ENCODE measurements at regions not wholly inside any gene's neighbourhood (a gene's known extent, or its start where the extent isn't known, plus 50 kb on each side); places are given as distances from the start of the nearest gene placed in this dataset.
"Not testable (repeated sequence)": the region's sequence is repeated elsewhere in the genome, so short reads cannot be mapped to it uniquely, and the experiment has no call there.

DNA sequence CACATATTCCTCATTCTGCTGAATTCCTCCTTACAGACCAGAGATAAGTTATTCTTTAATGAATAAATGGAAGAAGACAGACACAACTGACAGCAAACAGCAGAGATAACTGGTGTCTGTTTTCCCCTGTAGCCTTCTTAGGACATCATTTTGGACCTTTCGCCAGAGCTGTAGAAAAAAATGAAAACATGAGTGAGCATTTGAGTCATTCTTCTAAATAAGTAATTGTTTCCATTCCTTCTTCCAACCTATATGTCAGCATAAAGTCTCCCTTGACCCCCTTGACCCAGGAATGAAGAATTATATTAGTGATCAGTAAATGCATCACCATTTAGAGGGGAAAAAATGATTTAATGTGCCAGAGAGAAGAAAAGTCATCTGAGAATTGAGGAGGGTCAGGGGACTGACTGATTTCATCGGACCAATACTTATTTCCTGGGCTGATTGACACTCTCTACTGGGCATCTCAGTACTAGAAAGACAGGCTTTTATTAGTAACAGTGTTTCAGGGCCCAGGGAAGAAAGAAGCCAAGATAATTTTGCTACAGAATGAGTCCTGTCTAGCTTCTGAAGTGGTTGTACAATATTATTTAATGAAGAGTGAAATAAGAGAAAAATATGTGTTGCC lies 597.0 kb downstream of the PSAT1 start:
- Histone ChIP-seq H3K4me3 (no peak overlapping the region), H3K27me3 (no peaks in the 10 kb centered on the region), H3K9me3 (no peaks in the 10 kb centered on the region), H3K36me3 (no peaks in the 10 kb centered on the region)
- no peak for DNase-seq

DNA sequence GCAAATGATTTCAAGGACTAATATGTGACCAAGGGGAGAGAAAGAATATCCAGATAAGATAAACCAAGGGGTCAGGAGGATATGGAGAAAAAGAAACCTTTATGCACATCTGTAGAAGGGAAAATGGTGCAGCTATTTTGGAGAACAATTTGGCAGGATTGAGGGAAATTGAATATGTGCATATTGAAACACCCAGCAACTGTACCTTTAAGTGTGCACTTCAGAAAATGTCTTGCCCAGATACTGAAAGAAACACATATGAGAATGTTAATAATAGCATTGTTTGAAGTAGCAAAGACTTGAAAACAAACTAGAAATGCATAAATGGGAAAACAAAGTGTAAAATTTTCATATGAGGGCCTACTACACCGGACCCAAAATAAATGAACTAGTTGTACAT lies 599.6 kb downstream of the PSAT1 start:
- Histone ChIP-seq H3K9me3 (no peaks in the 10 kb centered on the region), H3K4me3 (no peak overlapping the region), H3K36me3 (no peaks in the 10 kb centered on the region), H3K27me3 (no peaks in the 10 kb centered on the region)
- DNase-seq = no peak

DNA sequence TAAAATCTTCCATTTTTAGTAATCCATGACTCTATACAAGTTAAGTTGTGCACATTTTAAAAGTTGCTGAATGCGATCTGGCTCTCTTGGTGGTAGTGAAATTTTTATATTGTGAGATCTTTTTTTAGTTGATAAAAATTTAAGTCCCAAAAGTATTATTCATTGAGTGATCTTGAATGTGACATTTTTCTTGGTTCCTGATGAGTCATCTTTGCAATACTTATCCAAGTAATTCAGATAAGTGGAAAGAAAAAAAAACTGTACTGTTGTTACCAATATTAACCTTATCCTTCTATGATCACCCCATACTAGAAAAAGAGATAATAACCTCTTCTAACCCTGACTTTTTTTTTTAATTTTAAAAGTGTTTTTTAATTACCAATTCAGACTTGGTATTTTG lies 601.3 kb downstream of the PSAT1 start:
- no peak for DNase-seq
- H3K9me3 ChIP-seq = no peaks in the 10 kb centered on the region
- H3K36me3 ChIP-seq = no peaks in the 10 kb centered on the region
- H3K4me3 ChIP-seq = no peak overlapping the region
- H3K27me3 ChIP-seq = no peaks in the 10 kb centered on the region

DNA sequence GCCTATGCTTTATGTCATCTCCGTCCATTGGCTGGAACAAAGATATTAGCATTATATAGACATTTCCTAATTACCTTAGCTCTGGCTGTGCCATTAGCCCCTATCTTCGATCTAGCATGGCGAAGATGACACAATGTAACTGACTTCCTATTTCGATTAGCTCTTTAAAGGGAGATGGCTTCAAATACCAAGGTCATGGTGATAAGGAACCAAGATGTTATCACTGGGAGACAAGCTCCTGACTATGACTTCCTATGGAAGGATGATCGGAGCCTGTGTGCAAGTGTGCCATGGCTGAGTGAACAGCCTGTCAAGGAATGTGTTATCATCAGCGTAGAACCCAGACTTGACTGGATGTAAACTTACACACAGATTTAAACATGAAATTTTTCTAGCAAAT lies 602.1 kb downstream of the PSAT1 start:
- DNase-seq = no peak
- H3K27me3 ChIP-seq = no peaks in the 10 kb centered on the region

DNA sequence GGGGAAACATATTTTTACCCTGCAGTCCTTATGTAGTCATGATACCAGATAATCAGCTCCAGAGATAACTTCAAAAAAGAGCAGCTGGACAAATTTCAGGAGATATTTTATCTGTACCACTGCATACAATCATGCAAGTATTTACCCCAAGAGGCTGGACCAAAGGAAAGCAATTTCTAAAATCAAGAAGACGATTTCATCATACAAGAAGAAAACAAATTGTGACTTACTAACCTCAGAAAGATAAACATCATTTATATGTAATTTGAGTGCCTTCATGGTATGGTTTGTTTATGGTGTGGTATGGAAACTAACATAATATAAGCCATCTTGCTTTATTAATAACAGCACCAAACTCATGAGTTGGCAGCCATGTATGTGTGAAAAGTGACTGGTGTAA lies 603.6 kb downstream of the PSAT1 start:
- no peaks in the 10 kb centered on the region for H3K27me3 ChIP-seq
- no peak for DNase-seq

More for the DNA sequence above, 602.1 kb downstream of the PSAT1 start:
- Histone ChIP-seq H3K4me3 (no peak overlapping the region), H3K36me3 (no peaks in the 10 kb centered on the region), H3K9me3 (no peaks in the 10 kb centered on the region)

DNA sequence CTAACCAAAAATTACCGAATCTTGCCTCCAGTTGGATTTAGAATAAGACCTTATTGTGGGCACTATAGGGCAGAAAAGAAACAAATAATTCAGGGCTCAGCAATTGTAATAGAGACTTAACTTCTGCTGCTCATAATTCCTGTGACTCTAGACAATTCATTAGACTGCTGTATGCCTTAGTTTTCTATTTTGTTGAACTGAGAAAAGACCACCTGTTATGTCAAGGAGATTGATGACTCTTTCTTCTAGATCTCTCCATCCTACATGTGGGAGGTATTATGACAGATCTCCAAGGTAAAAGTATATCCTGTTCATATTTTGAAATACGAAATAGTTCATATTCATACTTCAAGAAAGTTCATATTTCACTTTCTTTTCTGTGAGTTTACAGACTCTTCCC lies 605.1 kb downstream of the PSAT1 start:
- no peak overlapping the region for H3K4me3 ChIP-seq
- DNase-seq = no peak
- no peaks in the 10 kb centered on the region for H3K36me3 ChIP-seq
- no peaks in the 10 kb centered on the region for H3K27me3 ChIP-seq
- no peaks in the 10 kb centered on the region for H3K9me3 ChIP-seq

More for the DNA sequence above, 603.6 kb downstream of the PSAT1 start:
- Histone ChIP-seq H3K9me3 (no peaks in the 10 kb centered on the region), H3K36me3 (no peaks in the 10 kb centered on the region), H3K4me3 (no peak overlapping the region)

DNA sequence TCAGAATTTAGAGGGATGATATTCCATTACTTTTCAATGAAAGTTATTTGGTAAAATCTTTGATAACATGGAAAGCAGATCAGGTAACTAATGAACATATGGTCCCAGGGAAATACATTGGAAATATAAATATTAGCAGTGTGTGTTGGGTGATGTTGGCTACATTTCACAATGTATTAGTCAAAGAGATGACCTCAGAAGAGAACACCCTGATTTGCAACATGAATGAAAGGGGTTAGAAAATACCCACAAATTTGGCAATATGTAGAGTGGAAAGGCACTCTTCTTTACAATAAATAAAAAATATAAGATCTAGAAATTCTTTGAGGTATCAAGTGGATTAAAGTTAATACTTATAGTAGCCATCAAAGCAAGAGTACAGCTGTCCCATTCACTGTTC lies 606.7 kb downstream of the PSAT1 start:
- DNase-seq = no peak
- no peak overlapping the region for H3K4me3 ChIP-seq
- no peaks in the 10 kb centered on the region for H3K36me3 ChIP-seq
- no peaks in the 10 kb centered on the region for H3K9me3 ChIP-seq
- H3K27me3 ChIP-seq = no peaks in the 10 kb centered on the region

DNA sequence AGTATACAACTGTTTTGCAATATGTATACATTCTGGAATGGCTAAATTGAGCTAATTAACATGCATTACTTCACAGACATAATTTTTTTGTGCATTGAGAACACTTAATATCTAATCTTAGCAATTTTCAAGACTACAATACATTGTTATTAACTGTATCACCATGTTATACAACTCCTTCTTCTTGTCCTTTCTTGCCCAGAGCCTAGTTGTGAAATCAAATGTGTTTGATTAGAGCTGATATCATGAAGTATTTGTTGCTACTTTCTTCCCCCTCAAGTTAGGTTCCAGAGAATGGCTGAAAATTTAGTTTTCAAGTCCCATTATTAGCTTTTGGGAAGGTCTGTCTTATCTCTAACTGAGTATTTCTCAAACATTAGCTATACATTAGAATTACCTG lies 607.8 kb downstream of the PSAT1 start:
- no peaks in the 10 kb centered on the region; the same call in 1 of the 2 replicates for H3K9me3 ChIP-seq
- DNase-seq = no peak
- H3K36me3 ChIP-seq = no peaks in the 10 kb centered on the region
- H3K27me3 ChIP-seq = no peaks in the 10 kb centered on the region
- no peak overlapping the region for H3K4me3 ChIP-seq

DNA sequence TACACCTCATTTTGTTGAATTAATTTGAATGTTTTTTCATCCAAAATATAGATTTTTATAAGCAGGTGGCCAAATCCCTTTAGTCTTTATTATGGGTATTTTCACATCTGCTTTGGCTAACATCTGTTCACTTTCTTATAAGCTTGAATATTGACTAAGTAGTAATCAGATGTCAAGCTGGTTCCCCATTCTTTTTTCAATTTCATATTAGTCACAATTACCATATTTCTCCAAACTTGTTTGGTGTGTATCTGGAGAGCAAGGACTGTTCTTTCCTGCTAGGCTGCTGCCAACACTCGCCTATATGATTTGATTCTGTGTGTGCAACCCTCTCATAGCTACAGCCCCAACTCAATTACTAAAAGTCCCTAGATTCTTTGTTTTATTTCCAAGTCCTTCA lies 608.5 kb downstream of the PSAT1 start:
- Histone ChIP-seq H3K9me3 (no peaks in the 10 kb centered on the region; the same call in 1 of the 2 replicates), H3K27me3 (no peaks in the 10 kb centered on the region), H3K36me3 (no peaks in the 10 kb centered on the region), H3K4me3 (no peak overlapping the region)
- DNase-seq = no peak

DNA sequence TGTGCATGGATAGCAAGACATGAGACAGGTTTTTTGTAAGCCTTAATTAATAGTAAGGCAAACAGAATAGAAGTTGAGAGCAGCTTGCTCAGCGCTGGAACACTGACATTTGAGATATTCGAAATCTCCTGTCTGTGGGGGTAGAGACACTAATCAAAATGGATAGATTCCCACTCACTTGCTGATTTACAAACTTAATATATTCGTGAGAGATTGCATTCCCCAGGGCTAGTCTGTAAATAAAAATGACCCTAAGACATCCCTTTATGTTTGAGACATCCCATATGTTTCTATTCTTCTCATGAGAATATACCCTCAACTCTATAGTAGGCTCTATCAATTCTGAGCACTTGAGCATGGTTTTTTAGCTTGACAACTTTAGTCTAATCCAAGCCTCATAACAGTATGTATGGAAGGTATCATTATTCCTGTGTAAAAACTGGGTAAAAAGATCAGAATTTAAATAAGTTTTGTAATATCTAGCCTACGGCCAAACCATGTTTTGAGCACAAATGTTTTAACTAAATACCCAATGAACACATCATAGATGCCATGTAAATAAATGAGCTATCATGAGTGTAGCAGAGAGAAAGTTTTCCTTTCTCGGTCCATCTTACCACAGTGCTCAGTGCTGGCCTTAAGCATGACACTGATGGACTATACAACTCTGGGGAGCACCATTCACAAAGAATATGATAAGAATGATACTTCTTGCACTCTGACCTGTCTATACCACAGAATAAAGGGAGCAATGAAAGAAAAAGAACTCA lies 609.2 kb downstream of the PSAT1 start:
- DNase-seq = no peak
- no peak overlapping the region for H3K4me3 ChIP-seq

DNA sequence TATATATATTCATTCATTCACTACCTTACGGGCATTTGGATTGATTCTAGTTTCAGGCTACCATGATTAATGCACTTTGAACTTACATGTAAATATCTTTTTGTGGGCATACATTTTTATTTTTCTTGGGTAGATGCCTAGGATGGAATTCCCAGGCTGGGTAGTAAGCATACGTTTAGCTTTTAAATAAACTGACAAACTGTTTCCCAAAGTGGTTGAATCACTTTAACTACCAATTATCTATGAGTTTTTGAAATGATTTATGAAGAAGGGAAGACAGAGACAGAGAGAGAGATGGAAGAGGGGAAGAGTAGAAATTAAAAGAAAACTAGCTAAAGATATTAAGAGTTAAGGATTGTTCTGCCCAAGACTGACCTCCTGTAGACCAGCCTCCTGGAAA lies 612.6 kb downstream of the PSAT1 start:
- Histone ChIP-seq H3K9me3 (no peaks in the 10 kb centered on the region; the same call in 1 of the 2 replicates), H3K27me3 (no peaks in the 10 kb centered on the region), H3K36me3 (no peaks in the 10 kb centered on the region), H3K4me3 (no peak overlapping the region)
- no peak for DNase-seq

More for the DNA sequence above, 609.2 kb downstream of the PSAT1 start:
- H3K27me3 ChIP-seq = no peaks in the 10 kb centered on the region
- no peaks in the 10 kb centered on the region for H3K36me3 ChIP-seq
- no peaks in the 10 kb centered on the region; the same call in 1 of the 2 replicates for H3K9me3 ChIP-seq

DNA sequence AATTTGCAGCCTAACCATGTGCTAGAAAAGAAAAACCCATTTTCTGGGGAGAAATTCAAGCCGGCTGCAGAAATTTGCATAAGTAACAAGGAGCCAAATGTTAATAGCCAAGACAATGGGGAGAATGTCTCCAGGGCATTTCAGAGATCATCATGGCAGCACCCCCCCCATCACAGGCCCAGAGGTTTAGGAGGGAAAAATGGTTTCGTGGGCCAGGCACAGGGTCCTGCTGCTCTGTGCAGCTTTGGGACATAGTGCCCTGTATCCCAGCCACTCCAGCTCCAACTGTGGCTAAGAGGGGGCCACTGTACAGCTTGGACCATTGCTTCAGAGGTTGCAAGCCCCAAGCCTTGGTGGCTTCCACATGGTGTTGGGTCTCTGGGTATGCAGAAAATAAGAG lies 620.0 kb downstream of the PSAT1 start:
- H3K9me3 ChIP-seq, H3K36me3 ChIP-seq, DNase-seq, H3K4me3 ChIP-seq, H3K27me3 ChIP-seq: not testable (repeated sequence)

DNA sequence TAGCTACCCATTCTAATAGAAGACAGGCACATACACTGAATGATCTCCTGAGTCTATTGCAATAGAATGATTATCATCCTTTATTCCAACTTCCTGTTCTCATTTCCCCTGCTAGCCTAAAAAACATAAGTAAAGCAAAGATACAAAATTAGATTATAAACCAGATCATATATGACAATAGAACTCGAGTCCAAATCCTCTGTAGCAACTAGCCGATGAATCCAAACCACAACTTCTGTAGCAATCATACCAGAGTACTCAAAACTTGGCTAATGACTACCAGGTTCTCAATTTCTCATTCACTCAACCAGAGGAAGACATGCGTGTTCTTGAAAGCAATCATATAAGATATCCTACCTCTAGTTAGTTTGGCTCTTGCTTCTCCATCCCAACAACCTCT lies 622.1 kb downstream of the PSAT1 start:
- no peaks in the 10 kb centered on the region for H3K9me3 ChIP-seq
- H3K36me3 ChIP-seq = no peaks in the 10 kb centered on the region
- DNase-seq = no peak
- no peaks in the 10 kb centered on the region for H3K27me3 ChIP-seq
- H3K4me3 ChIP-seq = no peak overlapping the region

DNA sequence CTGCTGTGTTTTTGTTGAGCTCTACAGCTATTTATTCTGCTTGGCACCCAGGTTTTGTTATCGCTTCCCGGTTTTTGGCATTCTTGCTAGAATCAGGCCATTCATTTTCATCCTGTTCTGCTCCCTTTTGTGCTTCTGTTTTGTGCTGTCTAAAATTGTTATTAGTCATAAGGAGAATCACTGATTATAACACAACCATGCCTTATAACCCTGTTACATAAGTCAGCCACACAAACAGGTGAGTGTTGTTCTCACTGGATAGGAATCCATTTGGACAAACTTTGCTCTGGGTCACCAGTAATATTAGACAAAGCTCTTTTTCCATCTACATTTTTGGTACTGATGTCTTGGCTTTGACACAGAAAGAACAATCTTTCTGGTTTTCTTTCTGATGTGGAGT lies 622.8 kb downstream of the PSAT1 start:
- Histone ChIP-seq H3K4me3 (no peak overlapping the region), H3K36me3 (no peaks in the 10 kb centered on the region), H3K27me3 (no peaks in the 10 kb centered on the region), H3K9me3 (no peaks in the 10 kb centered on the region)
- DNase-seq = no peak

DNA sequence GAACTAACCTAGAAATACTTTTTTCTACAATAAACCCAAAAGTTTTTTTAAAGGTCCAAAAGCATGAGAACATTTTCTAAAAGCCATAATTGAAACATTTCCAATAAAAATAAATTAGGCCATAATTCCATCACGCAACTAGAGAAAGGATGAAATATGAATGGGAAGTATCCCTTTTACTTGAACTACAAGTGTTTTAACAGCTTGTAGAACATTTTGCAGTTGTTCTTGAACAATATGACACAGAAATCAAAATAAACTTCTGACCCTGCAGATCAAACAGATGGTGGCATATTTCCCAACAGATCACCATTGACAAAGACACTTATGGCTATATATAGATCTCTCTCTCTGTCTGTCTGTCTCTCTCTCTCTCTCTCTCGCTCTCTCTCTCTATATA lies 624.4 kb downstream of the PSAT1 start:
- Histone ChIP-seq H3K9me3 (no peaks in the 10 kb centered on the region), H3K27me3 (no peaks in the 10 kb centered on the region), H3K4me3 (no peak overlapping the region), H3K36me3 (no peaks in the 10 kb centered on the region)
- no peak for DNase-seq

DNA sequence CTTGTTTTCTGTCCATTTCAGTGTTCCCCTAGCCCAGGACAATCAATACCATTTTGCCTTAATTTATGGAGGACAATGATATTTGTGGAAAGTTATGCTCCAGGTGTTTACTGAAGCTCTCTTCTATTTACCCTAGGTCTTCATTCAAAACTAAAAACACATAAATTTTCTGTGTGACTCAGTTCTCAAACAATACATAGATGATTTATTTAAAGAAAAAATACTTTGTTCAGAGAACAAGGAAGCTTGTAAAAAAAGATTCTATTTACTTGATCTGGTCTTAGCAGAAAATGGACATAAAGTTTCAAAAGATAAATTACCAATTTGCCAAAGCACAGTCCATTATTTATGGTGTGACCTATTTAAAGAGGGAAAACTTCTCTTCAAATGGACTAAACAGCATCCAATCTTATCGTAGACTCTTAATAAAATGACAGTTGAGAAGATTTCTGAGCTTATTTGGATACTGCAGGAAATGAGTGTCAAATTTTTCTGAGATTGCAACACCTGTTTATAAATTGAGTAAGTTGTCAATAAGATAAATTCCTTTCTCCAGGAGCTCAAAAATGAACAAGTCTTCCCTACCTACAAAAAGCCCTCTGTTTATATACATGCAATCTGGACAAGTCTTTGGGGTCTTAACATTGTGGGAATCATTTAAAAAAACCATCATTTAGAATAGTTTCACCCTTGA lies 627.2 kb downstream of the PSAT1 start:
- H3K27me3 ChIP-seq = no peaks in the 10 kb centered on the region
- H3K4me3 ChIP-seq = no peak overlapping the region
- no peaks in the 10 kb centered on the region for H3K9me3 ChIP-seq
- no peaks in the 10 kb centered on the region for H3K36me3 ChIP-seq
- DNase-seq = no peak

DNA sequence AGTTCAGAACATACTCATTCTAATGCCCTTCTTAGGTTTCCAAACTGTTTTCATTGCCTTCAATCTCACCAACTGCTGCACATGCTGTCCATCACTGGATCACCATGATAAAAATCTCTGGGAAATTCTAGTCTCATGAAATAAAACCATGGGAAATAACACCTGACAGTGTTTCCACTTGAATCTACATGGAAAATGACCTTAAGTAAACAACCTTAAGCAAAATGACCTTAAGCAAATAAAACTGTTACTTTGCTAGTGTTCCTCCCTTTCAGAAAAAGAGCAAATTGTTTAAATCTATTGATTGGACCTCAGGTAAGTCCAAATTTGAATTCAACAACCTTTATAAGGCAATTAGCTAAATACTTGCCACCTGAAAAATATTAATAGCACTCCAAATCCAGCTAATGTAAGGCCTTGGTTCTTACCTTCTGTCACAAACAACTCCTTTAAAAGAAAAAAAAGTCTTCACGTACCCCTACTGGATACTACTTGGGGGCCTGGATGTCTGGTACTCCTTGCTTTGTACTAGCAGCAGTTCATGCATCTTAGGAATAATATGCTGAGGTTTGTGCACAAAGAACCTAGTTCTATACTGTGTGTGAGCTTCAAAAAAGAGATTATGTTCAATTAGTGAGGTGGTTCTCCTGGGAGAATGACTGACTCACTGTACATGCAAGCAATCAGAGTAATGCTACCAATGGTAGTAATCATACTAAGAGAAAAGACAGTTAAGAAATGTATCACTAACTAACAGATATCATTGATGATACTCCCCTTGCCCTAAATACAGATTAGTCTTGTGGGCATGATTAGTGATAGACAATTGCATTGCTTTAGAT lies 630.4 kb downstream of the PSAT1 start:
- no peak overlapping the region for H3K4me3 ChIP-seq
- H3K27me3 ChIP-seq = no peaks in the 10 kb centered on the region
- no peaks in the 10 kb centered on the region for H3K9me3 ChIP-seq
- no peak for DNase-seq
- H3K36me3 ChIP-seq = no peaks in the 10 kb centered on the region
